ENCODE measurements at regions not wholly inside any gene's neighbourhood (a gene's known extent, or its start where the extent isn't known, plus 50 kb on each side); places are given as distances from the start of the nearest gene placed in this dataset.

- ChIA-PET CTCF (interaction anchor here (0.7 to 1.7 kb wide), 5 partner anchors 9 to 631 kb away, joined by 3 to 5 read pairs (median 4); no protein-coding TSS in a partner anchor), RAD21 (ENCODE audit: unreplicated experiment) (interaction anchor here (1.0 to 2.1 kb wide), 3 partner anchors 20 to 76 kb away, joined by 3 to 9 read pairs (median 8); no protein-coding TSS in a partner anchor), POLR2A (interaction anchor here (1.0 kb wide), 1 partner anchor 13 kb away, joined by 6 read pairs; no protein-coding TSS in a partner anchor), SMC1A (ENCODE audit: uncharacterized antibody, unreplicated experiment) (interaction anchor here (1.4 to 5.4 kb wide), 4 partner anchors 18 to 80 kb away, joined by 4 to 28 read pairs (median 7); no protein-coding TSS in a partner anchor)
- ATAC-seq = peak; percentile 66
- Histone ChIP-seq H3K9me3 (replicated peaks; ENCODE audit: control insufficient read depth, insufficient read depth, low read length) (no peaks in the 10 kb centered on the region), H2AFZ (ENCODE audit: control insufficient read depth, low read depth, low read length) (no peak overlapping the region), H4K20me1 (ENCODE audit: control insufficient read depth, insufficient read depth) (no peaks in the 10 kb centered on the region), H3K36me3 (ENCODE audit: control insufficient read depth in 2 of 2, insufficient read depth in 2 of 2, low read length in 1 of 2) (no peaks in the 10 kb centered on the region), H3K4me3 (no peak overlapping the region), H3K79me2 (ENCODE audit: control insufficient read depth, insufficient read depth, low read length) (no peaks in the 10 kb centered on the region), H3K4me1 (ENCODE audit: control insufficient read depth, insufficient read depth, low read length) (no peaks in the 10 kb centered on the region), H3K4me2 (ENCODE audit: control insufficient read depth, insufficient read depth) (no peak overlapping the region), H3K27ac (ENCODE audit: control insufficient read depth, insufficient read depth) (no peak overlapping the region), H3K9ac (ENCODE audit: control insufficient read depth, insufficient read depth, low read length) (no peak overlapping the region), H3K27me3 (replicated peaks in 1 of 2; ENCODE audit: control insufficient read depth in 2 of 2, insufficient read depth in 2 of 2, low read length in 1 of 2) (no peaks in the 10 kb centered on the region; a peak in 1 of 4 replicates)
- 0% methylated on average over 3 of the region's 3 CpGs for WGBS (ENCODE audit: insufficient coverage, insufficient replicate concordance, low lambda C conversion rate, missing lambda C conversion rate)
- FAIRE-seq = no peak
- DNase-seq (ENCODE audit: low read depth, low spot score) = no peak
- in situ Hi-C loops (cut with MboI) (no loop called here), intact Hi-C loops (cut with micrococcal nuclease; ENCODE audit: unreplicated experiment) (no loop called here)
- TF ChIP-seq ZNF217 (IDR thresholded peaks at IDR 0.05) (no peak), ZZZ3 (IDR thresholded peaks at IDR 0.05; ENCODE audit: control insufficient read depth, insufficient read length, low read depth) (no peak), FOXK2 (IDR thresholded peaks at IDR 0.05) (no peak), STAT1 (conservative IDR thresholded peaks at IDR 0.05) (no peak), SREBF1 (IDR thresholded peaks at IDR 0.05; ENCODE audit: low read length) (no peak), HDAC6 (IDR thresholded peaks at IDR 0.05; ENCODE audit: unreplicated experiment) (no peak), NKRF (conservative IDR thresholded peaks at IDR 0.05) (no peak), CBX3 (IDR thresholded peaks at IDR 0.05; ENCODE audit: borderline replicate concordance, low read depth) (no peak), IRF3 (IDR thresholded peaks at IDR 0.05) (no peak), BCL11A (IDR thresholded peaks at IDR 0.05; ENCODE audit: low read depth, low read length) (no peak), EP300 (IDR thresholded peaks at IDR 0.05; ENCODE audit: borderline replicate concordance in 1 of 2, control insufficient read depth in 1 of 2, low read depth in 2 of 2, low read length in 2 of 2) (no peak), RAD21 (IDR thresholded peaks at IDR 0.05; ENCODE audit: insufficient read depth, low read depth, low read length) (no peak), HSF1 (IDR thresholded peaks at IDR 0.05; ENCODE audit: low read depth, low read length) (no peak)
- no TSS peak for BruUV-seq (replicated peaks)
Observed at GRCh38 chr1:58084266-58084665, 462.3 kb downstream of the OMA1 start.

Data from GM12878 (cell line).